PC-3 (cell line): ENCODE measurements at regions not wholly inside any gene's neighbourhood (a gene's known extent, or its start where the extent isn't known, plus 50 kb on each side); places are given as distances from the start of the nearest gene placed in this dataset.

Experiments used
- ATAC-seq: fragments of 200-7000 bp; cut with Tn5 transposase; 2 replicates; pipeline ENCODE4 v1.9.1; 2020; ENCODE audit warnings: mild to moderate bottlenecking, moderate library complexity
- BruUV-seq: library from RNA; stranded (reverse); fragments of 400-500 nt; replicated peaks from 2 replicates; lab custom pipeline; 2021; lab: Mats Ljungman, UMichigan
- CTCF ChIA-PET: fragments of 300-600 bp; sonication (Branson Sonifier 250); formaldehyde crosslinking; loops from one replicate; lab custom pipeline; 2022; ENCODE audit warnings: antibody characterized with exemption; lab: Charles Lee
- POLR2A ChIA-PET: fragments of 300-600 bp; sonication (Branson Sonifier 250); formaldehyde crosslinking; loops from one replicate; lab custom pipeline; 2022; ENCODE audit warnings: antibody characterized with exemption; ENCODE audit not compliant: unreplicated experiment; lab: Charles Lee
- DNase-seq: peaks from one replicate; pipeline ENCODE4 v3.0.0-alpha.2; 2015
- H2AFZ ChIP-seq: fragments of 300-600 bp; sonication (generic); 2 replicates; pipeline ENCODE4 v1.6.0; 2016; ENCODE audit warnings: antibody characterized with exemption, low read length
- H3F3A ChIP-seq: fragments of 300-600 bp; sonication (generic); one replicate; pipeline ENCODE4 v1.6.0; 2017; ENCODE audit warnings: antibody characterized with exemption, low read length, control low read depth, mild to moderate bottlenecking; ENCODE audit not compliant: unreplicated experiment
- H3K27ac ChIP-seq: fragments of 300-600 bp; sonication (generic); 2 replicates; pipeline ENCODE4 v1.5.1; 2016; ENCODE audit warnings: mild to moderate bottlenecking, low read length
- H3K27me3 ChIP-seq: fragments of 300-600 bp; sonication (generic); 2 replicates; pipeline ENCODE4 v1.6.1; 2016; ENCODE audit warnings: low read length, mixed read lengths
- H3K36me3 ChIP-seq: fragments of 300-600 bp; sonication (generic); 2 replicates; pipeline ENCODE4 v1.6.1; 2016; ENCODE audit warnings: low read depth, mixed run types, low read length, mixed read lengths
- H3K4me1 ChIP-seq: fragments of 300-600 bp; sonication (generic); 2 replicates; pipeline ENCODE4 v1.5.1; 2016; ENCODE audit warnings: low read length; ENCODE audit not compliant: insufficient read depth
- H3K4me2 ChIP-seq: fragments of 300-600 bp; sonication (generic); 2 replicates; pipeline ENCODE4 v1.6.0; 2016; ENCODE audit warnings: low read length
- H3K4me3 ChIP-seq: fragments of 300-600 bp; sonication (generic); 2 replicates; pipeline ENCODE4 v1.5.1; 2016; ENCODE audit warnings: mild to moderate bottlenecking, low read length, mixed read lengths
- H3K79me2 ChIP-seq: fragments of 300-600 bp; sonication (generic); 2 replicates; pipeline ENCODE4 v1.6.1; 2017; ENCODE audit warnings: low read length, mixed read lengths
- H3K9ac ChIP-seq: fragments of 300-600 bp; sonication (generic); 2 replicates; pipeline ENCODE4 v1.6.0; 2016; ENCODE audit warnings: mild to moderate bottlenecking, low read length
- H3K9me2 ChIP-seq: fragments of 300-600 bp; sonication (generic); replicated peaks from 2 replicates; pipeline ENCODE4 v1.6.1; 2016; ENCODE audit warnings: mixed run types, low read length, mixed read lengths
- H3K9me3 ChIP-seq: fragments of 300-600 bp; sonication (generic); 2 replicates; pipeline ENCODE4 v1.6.1; 2016; ENCODE audit warnings: low read length, mixed read lengths
- H4K20me1 ChIP-seq: fragments of 300-600 bp; sonication (generic); 2 replicates; pipeline ENCODE4 v1.6.1; 2016; ENCODE audit warnings: low read length, mixed read lengths
- EZH2 ChIP-seq: fragments of 300-600 bp; sonication (generic); IDR thresholded peaks from one replicate; pipeline ENCODE4 v1.6.1; 2017; ENCODE audit warnings: antibody characterized with exemption, mild to moderate bottlenecking, low read length; ENCODE audit not compliant: unreplicated experiment
- EZH2phosphoT487 ChIP-seq: fragments of 300-600 bp; sonication (generic); IDR thresholded peaks from 2 replicates; pipeline ENCODE4 v1.6.1; 2018; ENCODE audit warnings: mild to moderate bottlenecking, antibody characterized with exemption, low read length, borderline replicate concordance
- intact Hi-C: fragments of 100-400 bp; cut with micrococcal nuclease; formaldehyde crosslinking; loops from 2 replicates; pipeline ENCODE4 v1.9.0; 2023
- TF ChIP-seq, protein P1 (sequence below): fragments of 300-600 bp; sonication (generic); conservative IDR thresholded peaks from 2 replicates; pipeline ENCODE4 v1.5.1; 2017; ENCODE audit warnings: antibody characterized with exemption, low read depth, mild to moderate bottlenecking, low read length

DNA sequence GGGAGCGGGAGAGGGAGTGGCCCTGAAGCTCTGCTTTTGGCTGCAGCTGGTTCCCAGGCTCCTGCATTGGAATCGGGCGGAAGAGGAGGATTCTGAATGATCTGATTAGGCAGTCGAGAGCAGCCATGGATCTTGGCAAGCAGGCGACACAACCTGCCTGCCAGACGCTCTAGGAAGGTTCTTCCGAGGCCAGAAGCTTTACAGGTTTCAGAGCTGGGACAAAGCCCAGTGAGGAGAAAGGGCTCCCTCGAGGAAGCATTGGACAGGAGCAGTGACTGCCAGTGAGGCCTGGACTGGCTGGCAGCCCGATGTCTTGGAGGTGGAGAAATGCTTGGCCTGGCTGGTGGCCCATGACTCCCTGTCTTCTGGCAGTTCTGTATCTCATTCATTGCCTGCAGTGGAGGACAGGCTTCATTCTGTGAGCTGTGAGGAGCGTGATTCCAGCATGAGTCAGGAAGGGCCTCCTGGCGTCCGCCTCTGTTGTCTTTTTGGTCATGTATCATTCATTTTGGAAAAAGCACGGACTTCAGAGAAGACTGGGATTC lies 132.7 kb upstream of the IPO9 start:
- peak; percentile 92 for DNase-seq
- no peaks in the 10 kb centered on the region for H3K27me3 ChIP-seq
- H3K9me3 ChIP-seq, result no peaks in the 10 kb centered on the region
- H3K4me2 ChIP-seq, result peak overlapping the region; percentile 70
- ChIA-PET POLR2A (interaction anchor here (0.6 kb wide), 1 partner anchor 193 kb away, joined by 3 read pairs; no protein-coding TSS in a partner anchor), CTCF (interaction anchor here (0.8 to 1.5 kb wide), 3 partner anchors 47 to 99 kb away, joined by 3 to 8 read pairs (median 5); no protein-coding TSS in a partner anchor)
- TF ChIP-seq, protein P1, sequence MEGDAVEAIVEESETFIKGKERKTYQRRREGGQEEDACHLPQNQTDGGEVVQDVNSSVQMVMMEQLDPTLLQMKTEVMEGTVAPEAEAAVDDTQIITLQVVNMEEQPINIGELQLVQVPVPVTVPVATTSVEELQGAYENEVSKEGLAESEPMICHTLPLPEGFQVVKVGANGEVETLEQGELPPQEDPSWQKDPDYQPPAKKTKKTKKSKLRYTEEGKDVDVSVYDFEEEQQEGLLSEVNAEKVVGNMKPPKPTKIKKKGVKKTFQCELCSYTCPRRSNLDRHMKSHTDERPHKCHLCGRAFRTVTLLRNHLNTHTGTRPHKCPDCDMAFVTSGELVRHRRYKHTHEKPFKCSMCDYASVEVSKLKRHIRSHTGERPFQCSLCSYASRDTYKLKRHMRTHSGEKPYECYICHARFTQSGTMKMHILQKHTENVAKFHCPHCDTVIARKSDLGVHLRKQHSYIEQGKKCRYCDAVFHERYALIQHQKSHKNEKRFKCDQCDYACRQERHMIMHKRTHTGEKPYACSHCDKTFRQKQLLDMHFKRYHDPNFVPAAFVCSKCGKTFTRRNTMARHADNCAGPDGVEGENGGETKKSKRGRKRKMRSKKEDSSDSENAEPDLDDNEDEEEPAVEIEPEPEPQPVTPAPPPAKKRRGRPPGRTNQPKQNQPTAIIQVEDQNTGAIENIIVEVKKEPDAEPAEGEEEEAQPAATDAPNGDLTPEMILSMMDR, result no peak
- TF ChIP-seq EZH2phosphoT487 (no peak), EZH2 (no peak)
- no peaks in the 10 kb centered on the region for H4K20me1 ChIP-seq
- H3F3A ChIP-seq, result no peaks in the 10 kb centered on the region
- intact Hi-C loops, result loop anchor here (2.0 kb wide), 2 partner anchors 45 to 137 kb away; no protein-coding TSS in a partner anchor
- H3K4me1 ChIP-seq, result peaks cover 21% of the 10 kb centered on the region
- H3K4me3 ChIP-seq, result no peak overlapping the region
- peak overlapping the region; percentile 57 for H3K27ac ChIP-seq
- peak; percentile 96 for ATAC-seq
- 0 out of 2 replicates have a peak overlapping the region, but pooled peaks have one; percentile 27 for H2AFZ ChIP-seq
- H3K9ac ChIP-seq, result no peak overlapping the region
- no peaks in the 10 kb centered on the region for H3K79me2 ChIP-seq
- no TSS peak for BruUV-seq
- H3K9me2 ChIP-seq, result no peaks in the 10 kb centered on the region
- no peaks in the 10 kb centered on the region for H3K36me3 ChIP-seq

- ChIA-PET POLR2A (no interaction called here), CTCF (interaction anchor here (1.5 kb wide), 1 partner anchor 96 kb away, joined by 5 read pairs; no protein-coding TSS in a partner anchor)
- Histone ChIP-seq H3K9me2 (no peaks in the 10 kb centered on the region), H3K9ac (no peak overlapping the region), H3K27me3 (no peaks in the 10 kb centered on the region), H4K20me1 (no peaks in the 10 kb centered on the region), H3K79me2 (no peaks in the 10 kb centered on the region), H3K9me3 (no peaks in the 10 kb centered on the region), H3K27ac (peak overlapping the region; percentile 57), H3K4me1 (peaks cover 21% of the 10 kb centered on the region), H2AFZ (no peak overlapping the region), H3K36me3 (no peaks in the 10 kb centered on the region), H3K4me2 (peak overlapping the region; percentile 70), H3F3A (no peaks in the 10 kb centered on the region), H3K4me3 (no peak overlapping the region)
- TF ChIP-seq EZH2phosphoT487, result no peak
- TF ChIP-seq, protein P1, result no peak
- TF ChIP-seq EZH2, result no peak
- no TSS peak for BruUV-seq
- intact Hi-C loops, result loop anchor here (2.0 kb wide), 2 partner anchors 46 to 138 kb away; no protein-coding TSS in a partner anchor
- ATAC-seq, result no peak
- DNase-seq, result no peak
Observed at GRCh38 chr1:201697174-201697573, 131.8 kb upstream of the IPO9 start.

GRCh38 chr1:201701831-201702230 lies 127.1 kb upstream of the IPO9 start:
- Histone ChIP-seq H3K9me2 (no peaks in the 10 kb centered on the region), H3K4me2 (no peak overlapping the region), H4K20me1 (no peaks in the 10 kb centered on the region), H3K9ac (no peak overlapping the region), H3K9me3 (no peaks in the 10 kb centered on the region), H3K27me3 (no peaks in the 10 kb centered on the region), H3F3A (no peaks in the 10 kb centered on the region), H3K36me3 (no peaks in the 10 kb centered on the region), H2AFZ (no peak overlapping the region), H3K4me3 (no peak overlapping the region), H3K4me1 (peaks cover 6% of the 10 kb centered on the region), H3K79me2 (no peaks in the 10 kb centered on the region), H3K27ac (no peak overlapping the region)
- ChIA-PET POLR2A (no interaction called here), CTCF (no interaction called here)
- no TSS peak for BruUV-seq
- DNase-seq, result no peak
- no peak for TF ChIP-seq EZH2
- no peak for TF ChIP-seq EZH2phosphoT487
- TF ChIP-seq, protein P1, result no peak
- ATAC-seq, result no peak
- intact Hi-C loops, result no loop called here
